Osteoblast (primary cell): ENCODE measurements at regions not wholly inside any gene's neighbourhood (a gene's known extent, or its start where the extent isn't known, plus 50 kb on each side); places are given as distances from the start of the nearest gene placed in this dataset.

Source experiments
- DNase-seq: peaks from one replicate; pipeline ENCODE4 v3.0.0; 2011; ENCODE audit warnings: low spot score, mixed read lengths; ENCODE audit not compliant: insufficient read length; ENCODE audit errors: missing footprints
- H2AFZ ChIP-seq: 2 replicates; pipeline ENCODE4 v1.6.0; 2011; ENCODE audit warnings: mild to moderate bottlenecking, low read length
- H3K27ac ChIP-seq: 2 replicates; pipeline ENCODE4 v1.5.1; 2011; ENCODE audit warnings: mild to moderate bottlenecking, low read depth, low read length, moderate library complexity
- H3K27me3 ChIP-seq: 2 replicates; pipeline ENCODE4 v1.6.0; 2012; ENCODE audit warnings: mild to moderate bottlenecking, control low read depth, inconsistent platforms, low read length, moderate library complexity; ENCODE audit not compliant: insufficient read depth
- H3K36me3 ChIP-seq: 2 replicates; pipeline ENCODE4 v1.5.1; 2011; ENCODE audit warnings: mild to moderate bottlenecking, low read length, control low read depth, moderate library complexity; ENCODE audit not compliant: insufficient read depth
- H3K4me1 ChIP-seq: 2 replicates; pipeline ENCODE4 v1.5.1; 2011; ENCODE audit warnings: mild to moderate bottlenecking, low read length, control low read depth, moderate library complexity; ENCODE audit not compliant: insufficient read depth
- H3K4me2 ChIP-seq: 2 replicates; pipeline ENCODE4 v1.6.0; 2011; ENCODE audit warnings: mild to moderate bottlenecking, low read length; ENCODE audit not compliant: insufficient read depth
- H3K4me3 ChIP-seq: fragments of 200-600 bp; sonication (generic); 3 replicates; pipeline ENCODE4 v1.5.1; 2012; ENCODE audit warnings: mild to moderate bottlenecking, low read length, inconsistent platforms; ENCODE audit not compliant: insufficient read depth
- H3K79me2 ChIP-seq: 2 replicates; pipeline ENCODE4 v1.6.0; 2012; ENCODE audit warnings: mild to moderate bottlenecking, low read length, control low read depth, inconsistent platforms; ENCODE audit not compliant: insufficient read depth
- H3K9me3 ChIP-seq: 2 replicates; pipeline ENCODE4 v1.5.1; 2011; ENCODE audit warnings: low read depth, low read length, control low read depth
- H4K20me1 ChIP-seq: 2 replicates; pipeline ENCODE4 v1.6.0; 2012; ENCODE audit warnings: mild to moderate bottlenecking, low read length, control low read depth; ENCODE audit not compliant: insufficient read depth
- TF ChIP-seq, protein P1 (sequence below): IDR thresholded peaks from 2 replicates; pipeline ENCODE4 v1.5.1; 2011; ENCODE audit warnings: mild to moderate bottlenecking, low read depth, low read length, moderate library complexity; ENCODE audit errors: extremely low read depth

DNA sequence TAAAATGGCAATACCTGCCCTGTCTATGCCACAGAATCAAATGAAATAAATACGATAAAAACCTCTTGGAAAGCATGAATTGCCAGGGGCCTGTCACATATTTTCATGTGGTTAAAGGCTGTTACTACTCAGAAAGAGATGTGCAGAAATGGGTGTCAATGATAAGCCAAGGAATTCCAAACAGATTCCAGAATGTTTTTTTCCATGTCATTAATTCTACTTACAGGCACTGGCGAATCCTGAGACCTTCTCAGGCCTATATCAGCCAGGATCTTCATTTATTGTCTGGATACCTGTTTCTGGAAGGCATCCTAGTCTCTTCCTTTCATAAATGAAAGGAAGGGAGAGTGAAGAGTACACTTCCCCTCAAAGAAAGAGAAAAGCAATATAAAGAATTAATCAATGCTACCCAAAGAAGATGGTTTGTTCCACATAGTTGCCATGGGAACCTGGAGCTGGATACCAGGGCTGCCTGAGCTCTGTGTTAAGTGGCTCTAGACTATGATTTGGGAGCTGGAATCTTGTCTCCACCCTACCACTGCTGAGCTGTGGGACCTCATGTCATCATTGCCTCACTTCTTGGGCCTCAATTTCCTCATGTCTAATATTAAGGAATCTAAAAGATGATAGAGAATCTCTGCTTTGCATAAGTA, 335.1 kb upstream of the SKOR2 start:
- no peaks in the 10 kb centered on the region for H4K20me1 ChIP-seq
- H3K36me3 ChIP-seq: no peaks in the 10 kb centered on the region
- no peak overlapping the region for H3K4me3 ChIP-seq
- no peaks in the 10 kb centered on the region for H3K27me3 ChIP-seq
- TF ChIP-seq, protein P1, sequence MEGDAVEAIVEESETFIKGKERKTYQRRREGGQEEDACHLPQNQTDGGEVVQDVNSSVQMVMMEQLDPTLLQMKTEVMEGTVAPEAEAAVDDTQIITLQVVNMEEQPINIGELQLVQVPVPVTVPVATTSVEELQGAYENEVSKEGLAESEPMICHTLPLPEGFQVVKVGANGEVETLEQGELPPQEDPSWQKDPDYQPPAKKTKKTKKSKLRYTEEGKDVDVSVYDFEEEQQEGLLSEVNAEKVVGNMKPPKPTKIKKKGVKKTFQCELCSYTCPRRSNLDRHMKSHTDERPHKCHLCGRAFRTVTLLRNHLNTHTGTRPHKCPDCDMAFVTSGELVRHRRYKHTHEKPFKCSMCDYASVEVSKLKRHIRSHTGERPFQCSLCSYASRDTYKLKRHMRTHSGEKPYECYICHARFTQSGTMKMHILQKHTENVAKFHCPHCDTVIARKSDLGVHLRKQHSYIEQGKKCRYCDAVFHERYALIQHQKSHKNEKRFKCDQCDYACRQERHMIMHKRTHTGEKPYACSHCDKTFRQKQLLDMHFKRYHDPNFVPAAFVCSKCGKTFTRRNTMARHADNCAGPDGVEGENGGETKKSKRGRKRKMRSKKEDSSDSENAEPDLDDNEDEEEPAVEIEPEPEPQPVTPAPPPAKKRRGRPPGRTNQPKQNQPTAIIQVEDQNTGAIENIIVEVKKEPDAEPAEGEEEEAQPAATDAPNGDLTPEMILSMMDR: no peak
- no peak overlapping the region for H2AFZ ChIP-seq
- no peaks in the 10 kb centered on the region for H3K9me3 ChIP-seq
- H3K79me2 ChIP-seq: no peaks in the 10 kb centered on the region
- no peaks in the 10 kb centered on the region for H3K4me1 ChIP-seq
- DNase-seq: no peak
- no peak overlapping the region for H3K4me2 ChIP-seq
- no peak overlapping the region for H3K27ac ChIP-seq

DNA sequence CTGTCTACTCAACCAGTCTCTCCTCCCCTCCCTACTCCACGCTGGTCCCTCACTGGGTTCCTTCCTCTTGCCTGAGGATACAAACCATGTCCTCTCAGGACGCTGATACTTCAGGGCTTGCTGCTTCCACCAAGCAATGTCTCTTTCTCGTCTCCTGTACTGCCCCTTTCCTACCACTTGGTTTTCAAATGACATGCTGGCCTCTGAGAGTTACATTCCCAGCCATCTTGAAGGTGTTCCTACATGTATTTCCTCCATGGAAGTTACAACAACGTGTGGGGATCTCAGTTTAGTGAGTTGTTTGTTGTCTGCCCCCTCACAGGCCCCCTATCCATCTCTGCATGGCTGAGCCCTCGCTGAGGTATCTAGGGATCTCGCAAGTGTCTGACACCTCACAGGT, 334.5 kb upstream of the SKOR2 start:
- H3K4me3 ChIP-seq: no peak overlapping the region
- DNase-seq: no peak
- no peaks in the 10 kb centered on the region for H3K79me2 ChIP-seq
- H3K27me3 ChIP-seq: no peaks in the 10 kb centered on the region
- no peaks in the 10 kb centered on the region for H3K36me3 ChIP-seq
- H3K9me3 ChIP-seq: no peaks in the 10 kb centered on the region
- H3K4me1 ChIP-seq: no peaks in the 10 kb centered on the region
- no peaks in the 10 kb centered on the region for H4K20me1 ChIP-seq
- no peak overlapping the region for H3K4me2 ChIP-seq
- H3K27ac ChIP-seq: no peak overlapping the region
- TF ChIP-seq, protein P1: no peak
- no peak overlapping the region for H2AFZ ChIP-seq

DNA sequence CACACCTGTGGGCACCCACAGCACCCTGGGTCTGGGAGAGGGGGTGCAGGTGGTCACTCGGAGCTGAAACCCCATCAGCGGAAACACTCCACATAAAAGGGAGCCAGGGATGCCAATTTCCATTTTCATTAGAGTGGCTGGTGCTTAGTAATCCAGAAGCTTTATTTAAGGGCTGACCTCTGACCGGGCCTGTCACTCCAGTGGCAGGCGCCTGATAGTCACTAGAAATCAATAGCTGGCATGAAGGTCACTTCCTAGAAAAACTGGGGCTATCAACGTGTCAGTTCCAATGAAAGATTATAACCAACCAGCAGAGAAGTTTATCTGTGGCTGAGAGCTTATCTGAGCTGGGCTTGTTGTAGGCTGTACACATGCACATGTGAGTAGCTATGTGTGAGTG, 333.7 kb upstream of the SKOR2 start:
- no peaks in the 10 kb centered on the region for H3K79me2 ChIP-seq
- H3K27ac ChIP-seq: no peak overlapping the region
- H2AFZ ChIP-seq: no peak overlapping the region
- no peaks in the 10 kb centered on the region for H3K9me3 ChIP-seq
- TF ChIP-seq, protein P1: no peak
- no peaks in the 10 kb centered on the region for H3K36me3 ChIP-seq
- no peaks in the 10 kb centered on the region for H4K20me1 ChIP-seq
- H3K4me1 ChIP-seq: no peaks in the 10 kb centered on the region
- H3K27me3 ChIP-seq: no peaks in the 10 kb centered on the region
- no peak overlapping the region for H3K4me3 ChIP-seq
- H3K4me2 ChIP-seq: no peak overlapping the region
- no peak for DNase-seq

DNA sequence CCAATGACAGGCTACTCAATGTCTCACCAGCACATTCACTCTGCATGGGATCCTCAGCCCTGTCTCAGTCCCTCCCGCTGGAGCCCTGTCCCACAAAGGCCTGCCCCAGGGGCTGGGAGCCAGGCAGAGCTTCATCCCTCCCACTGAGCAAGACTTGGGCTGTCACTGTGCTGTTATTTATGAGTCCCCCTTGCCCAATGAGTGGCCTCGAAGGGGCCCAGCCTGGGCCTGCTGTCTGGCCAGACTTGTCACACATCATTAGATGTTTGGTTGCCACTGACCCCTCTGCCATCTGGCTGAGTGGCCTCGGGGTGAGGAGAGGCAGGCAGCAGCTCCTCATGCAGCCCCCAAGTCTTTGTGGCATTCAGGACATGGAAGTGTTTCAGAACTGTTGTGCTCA, 330.6 kb upstream of the SKOR2 start:
- Histone ChIP-seq H4K20me1 (no peaks in the 10 kb centered on the region), H3K79me2 (no peaks in the 10 kb centered on the region), H2AFZ (no peak overlapping the region), H3K4me3 (no peak overlapping the region), H3K4me2 (no peak overlapping the region), H3K36me3 (no peaks in the 10 kb centered on the region), H3K4me1 (no peaks in the 10 kb centered on the region), H3K9me3 (no peaks in the 10 kb centered on the region), H3K27ac (no peak overlapping the region), H3K27me3 (no peaks in the 10 kb centered on the region)
- no peak for DNase-seq
- TF ChIP-seq, protein P1: no peak
